WERI-Rb-1 (cell line): ENCODE measurements at regions not wholly inside any gene's neighbourhood (a gene's known extent, or its start where the extent isn't known, plus 50 kb on each side); places are given as distances from the start of the nearest gene placed in this dataset.

Source experiments
- DNase-seq: peaks from one replicate; pipeline ENCODE4 v3.0.0-alpha.2; 2020
- H3K27ac ChIP-seq: fragments of 250-450 bp; sonication (Bioruptor Pico); 2 replicates; pipeline ENCODE4 v1.5.1; 2020; ENCODE audit warnings: mild to moderate bottlenecking, moderate library complexity
- H3K27me3 ChIP-seq: fragments of 250-450 bp; sonication (Bioruptor Pico); 2 replicates; pipeline ENCODE4 v1.5.1; 2021; ENCODE audit warnings: mild to moderate bottlenecking, low read depth, moderate library complexity; ENCODE audit not compliant: insufficient read depth, severe bottlenecking
- H3K36me3 ChIP-seq: fragments of 250-450 bp; sonication (Bioruptor Pico); 2 replicates; pipeline ENCODE4 v1.5.1; 2020; ENCODE audit warnings: mild to moderate bottlenecking, moderate library complexity
- H3K4me3 ChIP-seq: 2 replicates; pipeline ENCODE4 v1.5.1; 2011; ENCODE audit warnings: low read depth, mild to moderate bottlenecking, control low read depth, low read length
- H3K9me3 ChIP-seq: fragments of 250-450 bp; sonication (Bioruptor Pico); 2 replicates; pipeline ENCODE4 v1.5.1; 2021; ENCODE audit warnings: mild to moderate bottlenecking, moderate library complexity; ENCODE audit not compliant: severe bottlenecking
- CTCF ChIP-seq: IDR thresholded peaks from 2 replicates; pipeline ENCODE4 v1.5.1; 2011; ENCODE audit warnings: low read depth, mild to moderate bottlenecking, control low read depth, inconsistent platforms, low read length

GRCh38 chr1:67991546-67991945, 58.9 kb downstream of the DIRAS3 start:
- H3K27ac ChIP-seq = no peak overlapping the region
- TF ChIP-seq CTCF = no peak
- H3K9me3 ChIP-seq = no peaks in the 10 kb centered on the region
- DNase-seq = no peak
- H3K4me3 ChIP-seq = no peak overlapping the region
- no peaks in the 10 kb centered on the region for H3K27me3 ChIP-seq
- H3K36me3 ChIP-seq = no peaks in the 10 kb centered on the region

- Histone ChIP-seq H3K27me3 (no peaks in the 10 kb centered on the region), H3K9me3 (no peaks in the 10 kb centered on the region), H3K27ac (no peak overlapping the region), H3K36me3 (no peaks in the 10 kb centered on the region), H3K4me3 (no peak overlapping the region)
- TF ChIP-seq CTCF = no peak
- DNase-seq = no peak
These were observed 62.4 kb downstream of the DIRAS3 start for GRCh38 chr1:67988066-67988465.

GRCh38 chr1:67987046-67987799, 63.2 kb downstream of the DIRAS3 start:
- H3K27ac ChIP-seq = no peak overlapping the region
- no peak for TF ChIP-seq CTCF
- no peak for DNase-seq

GRCh38 chr1:67983867-67984266, 66.6 kb downstream of the DIRAS3 start:
- H3K9me3 ChIP-seq = no peaks in the 10 kb centered on the region
- H3K4me3 ChIP-seq = no peak overlapping the region
- DNase-seq = no peak
- no peaks in the 10 kb centered on the region for H3K36me3 ChIP-seq
- TF ChIP-seq CTCF = no peak
- no peaks in the 10 kb centered on the region for H3K27me3 ChIP-seq
- H3K27ac ChIP-seq = no peak overlapping the region

More at GRCh38 chr1:67987046-67987799, 63.2 kb downstream of the DIRAS3 start:
- Histone ChIP-seq H3K9me3 (no peaks in the 10 kb centered on the region), H3K27me3 (no peaks in the 10 kb centered on the region), H3K4me3 (no peak overlapping the region), H3K36me3 (no peaks in the 10 kb centered on the region)

- no peak for TF ChIP-seq CTCF
- Histone ChIP-seq H3K27me3 (no peaks in the 10 kb centered on the region), H3K9me3 (no peaks in the 10 kb centered on the region), H3K4me3 (no peak overlapping the region), H3K27ac (no peak overlapping the region), H3K36me3 (no peaks in the 10 kb centered on the region)
- no peak for DNase-seq
These were observed 70.4 kb downstream of the DIRAS3 start for GRCh38 chr1:67980028-67980427.

GRCh38 chr1:67979532-67979931, 70.9 kb downstream of the DIRAS3 start:
- no peak for TF ChIP-seq CTCF
- Histone ChIP-seq H3K36me3 (no peaks in the 10 kb centered on the region), H3K9me3 (no peaks in the 10 kb centered on the region), H3K27ac (no peak overlapping the region), H3K27me3 (no peaks in the 10 kb centered on the region), H3K4me3 (no peak overlapping the region)
- DNase-seq = no peak
